ENCODE measurements at regions not wholly inside any gene's neighbourhood (a gene's known extent, or its start where the extent isn't known, plus 50 kb on each side); places are given as distances from the start of the nearest gene placed in this dataset.

- TF ChIP-seq CSDC2 (CRISPR knock-in tag; IDR thresholded peaks at IDR 0.05) = no peak
- TF ChIP-seq CREB5 (CRISPR knock-in tag; IDR thresholded peaks at IDR 0.05; ENCODE audit: low read depth) = no peak
- no peak for TF ChIP-seq ISL1 (CRISPR knock-in tag; IDR thresholded peaks at IDR 0.05)
- no peak for TF ChIP-seq TSHZ2 (CRISPR knock-in tag; IDR thresholded peaks at IDR 0.05)
- TF ChIP-seq RARB (CRISPR knock-in tag; IDR thresholded peaks at IDR 0.05) = no peak
- TF ChIP-seq ZFP30 (CRISPR knock-in tag; IDR thresholded peaks at IDR 0.05) = no peak
- no peak for TF ChIP-seq SNAI2 (CRISPR knock-in tag; IDR thresholded peaks at IDR 0.05)
- no peak for TF ChIP-seq ZNF70 (CRISPR knock-in tag; IDR thresholded peaks at IDR 0.05)
- no peak for TF ChIP-seq POU6F1 (CRISPR knock-in tag; IDR thresholded peaks at IDR 0.05; ENCODE audit: borderline replicate concordance, low read depth)
Measured at GRCh38 chr7:24403557-24403956, 119.6 kb downstream of the NPY start.
